ENCODE measurements at regions not wholly inside any gene's neighbourhood (a gene's known extent, or its start where the extent isn't known, plus 50 kb on each side); places are given as distances from the start of the nearest gene placed in this dataset.
"Not testable (repeated sequence)": the region's sequence is repeated elsewhere in the genome, so short reads cannot be mapped to it uniquely, and the experiment has no call there.

GRCh38 chr18:22591222-22591621, 173.5 kb upstream of the CTAGE1 start:
- Histone ChIP-seq H3K79me2 (ENCODE audit: insufficient read depth, low read length) (no peaks in the 10 kb centered on the region), H4K20me1 (ENCODE audit: insufficient read depth, low read length) (no peaks in the 10 kb centered on the region), H3K4me1 (ENCODE audit: insufficient read depth, low read length) (no peaks in the 10 kb centered on the region), H3K27me3 (ENCODE audit: insufficient read depth, low read length, poor library complexity) (no peaks in the 10 kb centered on the region), H3K4me3 (ENCODE audit: low read depth in 1 of 2, low read length in 2 of 2) (no peak overlapping the region), H3K9ac (ENCODE audit: low read depth, low read length) (no peak overlapping the region), H3K4me2 (ENCODE audit: insufficient read depth, low read length) (no peak overlapping the region), H3K27ac (ENCODE audit: low read length) (no peak overlapping the region), H3K9me3 (ENCODE audit: insufficient read depth, low read length, severe bottlenecking) (no peaks in the 10 kb centered on the region), H3K36me3 (ENCODE audit: insufficient read depth, low read length) (no peaks in the 10 kb centered on the region), H2AFZ (ENCODE audit: low read depth, low read length) (no peak overlapping the region)
- ATAC-seq (ENCODE audit: insufficient read depth, low read depth) = no peak
- no peak for TF ChIP-seq EZH2 (IDR thresholded peaks at IDR 0.05; ENCODE audit: borderline replicate concordance, low read depth, low read length, severe bottlenecking)
- TF ChIP-seq, protein P1, sequence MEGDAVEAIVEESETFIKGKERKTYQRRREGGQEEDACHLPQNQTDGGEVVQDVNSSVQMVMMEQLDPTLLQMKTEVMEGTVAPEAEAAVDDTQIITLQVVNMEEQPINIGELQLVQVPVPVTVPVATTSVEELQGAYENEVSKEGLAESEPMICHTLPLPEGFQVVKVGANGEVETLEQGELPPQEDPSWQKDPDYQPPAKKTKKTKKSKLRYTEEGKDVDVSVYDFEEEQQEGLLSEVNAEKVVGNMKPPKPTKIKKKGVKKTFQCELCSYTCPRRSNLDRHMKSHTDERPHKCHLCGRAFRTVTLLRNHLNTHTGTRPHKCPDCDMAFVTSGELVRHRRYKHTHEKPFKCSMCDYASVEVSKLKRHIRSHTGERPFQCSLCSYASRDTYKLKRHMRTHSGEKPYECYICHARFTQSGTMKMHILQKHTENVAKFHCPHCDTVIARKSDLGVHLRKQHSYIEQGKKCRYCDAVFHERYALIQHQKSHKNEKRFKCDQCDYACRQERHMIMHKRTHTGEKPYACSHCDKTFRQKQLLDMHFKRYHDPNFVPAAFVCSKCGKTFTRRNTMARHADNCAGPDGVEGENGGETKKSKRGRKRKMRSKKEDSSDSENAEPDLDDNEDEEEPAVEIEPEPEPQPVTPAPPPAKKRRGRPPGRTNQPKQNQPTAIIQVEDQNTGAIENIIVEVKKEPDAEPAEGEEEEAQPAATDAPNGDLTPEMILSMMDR (IDR thresholded peaks at IDR 0.05; ENCODE audit: borderline replicate concordance, extremely low read depth, low read length, poor library complexity, severe bottlenecking) = no peak
- DNase-seq = no peak

GRCh38 chr18:22594155-22594690, 176.5 kb upstream of the CTAGE1 start:
- H2AFZ ChIP-seq (ENCODE audit: low read depth, low read length) = no peak overlapping the region
- no peaks in the 10 kb centered on the region for H3K36me3 ChIP-seq (ENCODE audit: insufficient read depth, low read length)
- no peaks in the 10 kb centered on the region for H4K20me1 ChIP-seq (ENCODE audit: insufficient read depth, low read length)
- H3K9ac ChIP-seq (ENCODE audit: low read depth, low read length) = no peak overlapping the region
- DNase-seq (no peak), ATAC-seq (ENCODE audit: insufficient read depth, low read depth) (no peak)
- H3K9me3 ChIP-seq (ENCODE audit: insufficient read depth, low read length, severe bottlenecking) = no peaks in the 10 kb centered on the region
- no peak overlapping the region for H3K27ac ChIP-seq (ENCODE audit: low read length)
- no peak overlapping the region for H3K4me3 ChIP-seq (ENCODE audit: low read depth in 1 of 2, low read length in 2 of 2)
- H3K79me2 ChIP-seq (ENCODE audit: insufficient read depth, low read length) = no peaks in the 10 kb centered on the region
- no peak overlapping the region for H3K4me2 ChIP-seq (ENCODE audit: insufficient read depth, low read length)
- no peaks in the 10 kb centered on the region for H3K4me1 ChIP-seq (ENCODE audit: insufficient read depth, low read length)
- no peak for TF ChIP-seq EZH2 (IDR thresholded peaks at IDR 0.05; ENCODE audit: borderline replicate concordance, low read depth, low read length, severe bottlenecking)
- TF ChIP-seq, protein P1 (IDR thresholded peaks at IDR 0.05; ENCODE audit: borderline replicate concordance, extremely low read depth, low read length, poor library complexity, severe bottlenecking) = no peak
- no peaks in the 10 kb centered on the region for H3K27me3 ChIP-seq (ENCODE audit: insufficient read depth, low read length, poor library complexity)

GRCh38 chr18:22601481-22601880, 183.8 kb upstream of the CTAGE1 start:
- DNase-seq (no peak), ATAC-seq (ENCODE audit: insufficient read depth, low read depth) (no peak)
- H3K79me2 ChIP-seq (ENCODE audit: insufficient read depth, low read length) = no peaks in the 10 kb centered on the region
- H3K4me3 ChIP-seq (ENCODE audit: low read depth in 1 of 2, low read length in 2 of 2) = no peak overlapping the region
- H4K20me1 ChIP-seq (ENCODE audit: insufficient read depth, low read length) = no peaks in the 10 kb centered on the region
- H3K4me2 ChIP-seq (ENCODE audit: insufficient read depth, low read length) = no peak overlapping the region
- H3K27ac ChIP-seq (ENCODE audit: low read length) = no peak overlapping the region
- no peak overlapping the region for H3K9ac ChIP-seq (ENCODE audit: low read depth, low read length)
- H2AFZ ChIP-seq (ENCODE audit: low read depth, low read length) = no peak overlapping the region
- no peaks in the 10 kb centered on the region for H3K9me3 ChIP-seq (ENCODE audit: insufficient read depth, low read length, severe bottlenecking)
- no peaks in the 10 kb centered on the region for H3K4me1 ChIP-seq (ENCODE audit: insufficient read depth, low read length)
- no peaks in the 10 kb centered on the region for H3K36me3 ChIP-seq (ENCODE audit: insufficient read depth, low read length)
- no peak for TF ChIP-seq EZH2 (IDR thresholded peaks at IDR 0.05; ENCODE audit: borderline replicate concordance, low read depth, low read length, severe bottlenecking)
- TF ChIP-seq, protein P1 (IDR thresholded peaks at IDR 0.05; ENCODE audit: borderline replicate concordance, extremely low read depth, low read length, poor library complexity, severe bottlenecking) = no peak
- peaks cover 1% of the 10 kb centered on the region for H3K27me3 ChIP-seq (ENCODE audit: insufficient read depth, low read length, poor library complexity)

GRCh38 chr18:22602456-22602855, 184.7 kb upstream of the CTAGE1 start:
- H3K9ac ChIP-seq (ENCODE audit: low read depth, low read length); H3K9me3 ChIP-seq (ENCODE audit: insufficient read depth, low read length, severe bottlenecking); H3K36me3 ChIP-seq (ENCODE audit: insufficient read depth, low read length); ATAC-seq (ENCODE audit: insufficient read depth, low read depth); H4K20me1 ChIP-seq (ENCODE audit: insufficient read depth, low read length); H3K79me2 ChIP-seq (ENCODE audit: insufficient read depth, low read length); H3K4me3 ChIP-seq (ENCODE audit: low read depth in 1 of 2, low read length in 2 of 2); DNase-seq; H3K27me3 ChIP-seq (ENCODE audit: insufficient read depth, low read length, poor library complexity); H3K4me1 ChIP-seq (ENCODE audit: insufficient read depth, low read length); H3K4me2 ChIP-seq (ENCODE audit: insufficient read depth, low read length); H2AFZ ChIP-seq (ENCODE audit: low read depth, low read length); H3K27ac ChIP-seq (ENCODE audit: low read length): not testable (repeated sequence)

Data from DND-41 (cell line).